H9 (cell line): ENCODE measurements at regions not wholly inside any gene's neighbourhood (a gene's known extent, or its start where the extent isn't known, plus 50 kb on each side); places are given as distances from the start of the nearest gene placed in this dataset.

Experiments used
- DNase-seq: peaks from one replicate; pipeline ENCODE4 v3.0.0-alpha.2; 2017
- H2AFZ ChIP-seq: one replicate; pipeline ENCODE4 v1.6.1; 2013; ENCODE audit warnings: mild to moderate bottlenecking, low read length, control low read depth, moderate library complexity
- H2AK5ac ChIP-seq: 2 replicates; pipeline ENCODE4 v1.6.1; 2013; ENCODE audit warnings: low read length, control low read depth, mixed read lengths; ENCODE audit not compliant: insufficient read length
- H2BK120ac ChIP-seq: one replicate; pipeline ENCODE4 v1.6.1; 2013; ENCODE audit warnings: low read depth, mild to moderate bottlenecking, low read length, control low read depth, inconsistent platforms; ENCODE audit not compliant: poor library complexity, severe bottlenecking
- H2BK12ac ChIP-seq: 2 replicates; pipeline ENCODE4 v1.6.1; 2013; ENCODE audit warnings: low read length, control low read depth, mixed read lengths, low read depth; ENCODE audit not compliant: insufficient read length
- H2BK15ac ChIP-seq: 2 replicates; pipeline ENCODE4 v1.6.1; 2013; ENCODE audit warnings: low read depth, low read length, control low read depth
- H2BK20ac ChIP-seq: one replicate; pipeline ENCODE4 v1.6.1; 2013; ENCODE audit warnings: low read depth, mild to moderate bottlenecking, low read length, control low read depth, inconsistent platforms; ENCODE audit not compliant: poor library complexity, severe bottlenecking
- H2BK5ac ChIP-seq: 2 replicates; pipeline ENCODE4 v1.6.1; 2013; ENCODE audit warnings: low read length, control low read depth, mixed read lengths; ENCODE audit not compliant: insufficient read length
- H3K14ac ChIP-seq: 2 replicates; pipeline ENCODE4 v1.6.1; 2013; ENCODE audit warnings: low read length, control low read depth; ENCODE audit not compliant: insufficient read depth
- H3K18ac ChIP-seq: 2 replicates; pipeline ENCODE4 v1.6.1; 2013; ENCODE audit warnings: low read depth, mild to moderate bottlenecking, mixed read lengths, low read length, control low read depth; ENCODE audit not compliant: insufficient read length
- H3K23ac ChIP-seq: 2 replicates; pipeline ENCODE4 v1.6.1; 2013; ENCODE audit warnings: low read length, control low read depth, mixed read lengths, low read depth; ENCODE audit not compliant: insufficient read length
- H3K23me2 ChIP-seq: 2 replicates; pipeline ENCODE4 v1.6.1; 2013; ENCODE audit warnings: low read depth, mild to moderate bottlenecking, mixed read lengths, low read length, control low read depth; ENCODE audit not compliant: insufficient read length, poor library complexity, severe bottlenecking
- H3K27ac ChIP-seq: 2 replicates; pipeline ENCODE4 v1.5.1; 2013; ENCODE audit warnings: low read length, control low read depth, mixed read lengths, low read depth; ENCODE audit not compliant: insufficient read length
- H3K27me3 ChIP-seq: 2 replicates; pipeline ENCODE4 v1.6.1; 2013; ENCODE audit warnings: low read length, control low read depth, inconsistent platforms; ENCODE audit not compliant: insufficient read depth
- H3K4ac ChIP-seq: 2 replicates; pipeline ENCODE4 v1.6.1; 2013; ENCODE audit warnings: low read depth, mild to moderate bottlenecking, control low read depth, inconsistent platforms, low read length, moderate library complexity
- H3K4me1 ChIP-seq: 2 replicates; pipeline ENCODE4 v1.6.1; 2013; ENCODE audit warnings: low read length, control low read depth, inconsistent platforms; ENCODE audit not compliant: insufficient read depth
- H3K4me2 ChIP-seq: 2 replicates; pipeline ENCODE4 v1.6.1; 2013; ENCODE audit warnings: low read length, control low read depth, mixed read lengths; ENCODE audit not compliant: insufficient read length, insufficient read depth
- H3K56ac ChIP-seq: 2 replicates; pipeline ENCODE4 v1.6.1; 2013; ENCODE audit warnings: low read depth, mild to moderate bottlenecking, mixed read lengths, low read length, control low read depth; ENCODE audit not compliant: insufficient read length
- H3K79me1 ChIP-seq: 2 replicates; pipeline ENCODE4 v1.6.1; 2013; ENCODE audit warnings: low read depth, mild to moderate bottlenecking, moderate library complexity, low read length, control low read depth, inconsistent platforms; ENCODE audit not compliant: insufficient read depth, poor library complexity, severe bottlenecking
- H3K79me2 ChIP-seq: 2 replicates; pipeline ENCODE4 v1.6.1; 2013; ENCODE audit warnings: low read length, control low read depth, inconsistent platforms; ENCODE audit not compliant: insufficient read depth
- H3K9ac ChIP-seq: 2 replicates; pipeline ENCODE4 v1.6.1; 2013; ENCODE audit warnings: low read length, control low read depth, mixed read lengths; ENCODE audit not compliant: insufficient read length; ENCODE audit errors: extremely low read depth
- H3K9me3 ChIP-seq: one replicate; pipeline ENCODE4 v1.6.1; 2013; ENCODE audit warnings: low read depth, low read length, inconsistent platforms; ENCODE audit not compliant: control insufficient read depth
- H3T11ph ChIP-seq: one replicate; pipeline ENCODE4 v1.6.1; 2013; ENCODE audit warnings: mild to moderate bottlenecking, low read length, control low read depth, inconsistent platforms
- H4K20me1 ChIP-seq: one replicate; pipeline ENCODE4 v1.6.1; 2013; ENCODE audit not compliant: control insufficient read depth, insufficient read length, insufficient read depth
- H4K5ac ChIP-seq: 2 replicates; pipeline ENCODE4 v1.6.1; 2013; ENCODE audit warnings: low read depth, mild to moderate bottlenecking, mixed read lengths, low read length, control low read depth; ENCODE audit not compliant: insufficient read length
- H4K8ac ChIP-seq: replicated peaks from 2 replicates; pipeline ENCODE4 v1.6.1; 2013; ENCODE audit warnings: low read length, control low read depth, mixed read lengths, low read depth; ENCODE audit not compliant: insufficient read length
- H4K91ac ChIP-seq: 2 replicates; pipeline ENCODE4 v1.6.1; 2013; ENCODE audit warnings: low read depth, mild to moderate bottlenecking, moderate library complexity, mixed read lengths, low read length, control low read depth; ENCODE audit not compliant: insufficient read length
- H3K27ac Mint-ChIP-seq, 3 experiments: 2 replicates in 2 of 3; 3 replicates in 1 of 3; pipeline ENCODE4 v1.8.0; 2020 to 2021; ENCODE audit warnings: mixed read lengths in 3 of 3, mild to moderate bottlenecking in 1 of 3, moderate library complexity in 1 of 3
- H3K27me3 Mint-ChIP-seq: 2 replicates; pipeline ENCODE4 v1.8.0; 2021; ENCODE audit warnings: low read depth, mild to moderate bottlenecking, moderate library complexity, mixed read lengths
- H3K36me3 Mint-ChIP-seq, 3 experiments: 2 replicates in 2 of 3; 3 replicates in 1 of 3; pipeline ENCODE4 v1.8.0; 2020 to 2021; ENCODE audit warnings: low read depth in 3 of 3, mixed read lengths in 3 of 3; ENCODE audit not compliant: insufficient read depth in 1 of 3
- H3K4me1 Mint-ChIP-seq, 2 experiments: 2 replicates each; pipeline ENCODE4 v1.8.0; 2020; ENCODE audit warnings: mixed read lengths in 2 of 2
- H3K4me3 Mint-ChIP-seq, 2 experiments: 2 replicates in 1 of 2; 3 replicates in 1 of 2; pipeline ENCODE4 v1.8.0; 2020 to 2021; ENCODE audit warnings: mild to moderate bottlenecking in 2 of 2, mixed read lengths in 2 of 2, moderate library complexity in 1 of 2
- H3K9me3 Mint-ChIP-seq, 2 experiments: 2 replicates in 1 of 2; 3 replicates in 1 of 2; pipeline ENCODE4 v1.8.0; 2020; ENCODE audit warnings: mild to moderate bottlenecking in 2 of 2, mixed read lengths in 2 of 2, moderate library complexity in 1 of 2
- CTCF ChIP-seq: fragments of 200-600 bp; sonication (generic); conservative IDR thresholded peaks from 3 replicates; pipeline ENCODE4 v1.8.0; 2021; ENCODE audit warnings: antibody characterized with exemption, mild to moderate bottlenecking
- WGBS: extraction: QIAGEN DNeasy Blood & Tissue Kit; methylation state at CpG from one replicate; pipeline ENCODE4 v1.1.7; 2013; ENCODE audit warnings: missing lambda C conversion rate, low lambda C conversion rate, mixed read lengths; ENCODE audit not compliant: insufficient read length; ENCODE audit errors: extremely low coverage; 5-methylcytosine and 5-hydroxymethylcytosine counted together

- Histone ChIP-seq H2AFZ (peak overlapping the region; percentile 40), H4K91ac (no peak overlapping the region)
Measured at GRCh38 chr13:69389899-69390298, 717.7 kb upstream of the ATXN8OS start.

More at GRCh38 chr13:69389899-69390298, 717.7 kb upstream of the ATXN8OS start:
- Histone ChIP-seq H2BK15ac (no peak overlapping the region), H3K4ac (no peak overlapping the region), H2BK12ac (no peak overlapping the region), H3K14ac (no peak overlapping the region), H3K18ac (no peak overlapping the region), H3K4me2 (no peak overlapping the region), H3T11ph (no peak overlapping the region), H3K4me1 (no peaks in the 10 kb centered on the region), H2AK5ac (no peak overlapping the region), H3K27ac (no peak overlapping the region), H4K8ac (no peak overlapping the region), H3K79me1 (no peaks in the 10 kb centered on the region), H3K56ac (no peak overlapping the region), H3K23me2 (no peaks in the 10 kb centered on the region), H4K5ac (no peak overlapping the region), H3K79me2 (no peaks in the 10 kb centered on the region), H2BK5ac (no peak overlapping the region), H2BK20ac (no peak overlapping the region), H2BK120ac (no peak overlapping the region), H3K23ac (no peak overlapping the region), H3K9me3 (no peaks in the 10 kb centered on the region), H3K27me3 (no peaks in the 10 kb centered on the region), H3K9ac (no peak overlapping the region), H4K20me1 (no peaks in the 10 kb centered on the region)
- Mint-ChIP-seq H3K27ac (no peak overlapping the region), H3K4me3 (no peak overlapping the region), H3K36me3 (no peaks in the 10 kb centered on the region), H3K27me3 (no peaks in the 10 kb centered on the region), H3K9me3 (no peaks in the 10 kb centered on the region), H3K4me1 (no peaks in the 10 kb centered on the region)
- TF ChIP-seq CTCF = no peak
- no peak for DNase-seq
- WGBS = no CpG with 5 or more reads among the region's 4 CpGs
